ENCODE measurements at regions not wholly inside any gene's neighbourhood (a gene's known extent, or its start where the extent isn't known, plus 50 kb on each side); places are given as distances from the start of the nearest gene placed in this dataset.

DNA sequence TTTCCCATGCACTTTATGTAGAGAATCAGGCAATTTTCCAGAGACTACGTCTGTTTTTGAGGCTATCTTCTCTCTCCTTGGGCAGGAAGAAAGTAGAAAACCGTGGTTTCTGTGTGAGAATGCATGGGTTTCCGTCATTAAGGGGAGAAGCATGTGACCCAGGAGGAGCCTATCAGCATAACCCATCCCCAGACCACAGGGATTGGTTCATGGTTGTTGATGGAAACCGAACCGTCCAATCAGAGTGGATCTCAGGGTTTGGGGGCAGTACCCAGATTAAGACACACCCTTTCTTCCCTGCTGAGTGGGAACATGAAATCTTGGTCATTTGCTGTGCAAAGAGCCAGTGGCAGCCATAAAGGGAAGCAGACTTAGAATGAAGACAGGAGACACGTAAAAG, 517.8 kb downstream of the MN1 start:
- no peaks in the 10 kb centered on the region for H3K27me3 ChIP-seq
- no peaks in the 10 kb centered on the region for H3K36me3 ChIP-seq
- no peaks in the 10 kb centered on the region for H3K9me3 ChIP-seq
- no peak for DNase-seq (ENCODE audit: extremely low spot score in 2 of 2)
- H3K4me1 ChIP-seq, result no peaks in the 10 kb centered on the region
- no peak for TF ChIP-seq POLR2A (IDR thresholded peaks at IDR 0.05)
- TF ChIP-seq, protein P1, sequence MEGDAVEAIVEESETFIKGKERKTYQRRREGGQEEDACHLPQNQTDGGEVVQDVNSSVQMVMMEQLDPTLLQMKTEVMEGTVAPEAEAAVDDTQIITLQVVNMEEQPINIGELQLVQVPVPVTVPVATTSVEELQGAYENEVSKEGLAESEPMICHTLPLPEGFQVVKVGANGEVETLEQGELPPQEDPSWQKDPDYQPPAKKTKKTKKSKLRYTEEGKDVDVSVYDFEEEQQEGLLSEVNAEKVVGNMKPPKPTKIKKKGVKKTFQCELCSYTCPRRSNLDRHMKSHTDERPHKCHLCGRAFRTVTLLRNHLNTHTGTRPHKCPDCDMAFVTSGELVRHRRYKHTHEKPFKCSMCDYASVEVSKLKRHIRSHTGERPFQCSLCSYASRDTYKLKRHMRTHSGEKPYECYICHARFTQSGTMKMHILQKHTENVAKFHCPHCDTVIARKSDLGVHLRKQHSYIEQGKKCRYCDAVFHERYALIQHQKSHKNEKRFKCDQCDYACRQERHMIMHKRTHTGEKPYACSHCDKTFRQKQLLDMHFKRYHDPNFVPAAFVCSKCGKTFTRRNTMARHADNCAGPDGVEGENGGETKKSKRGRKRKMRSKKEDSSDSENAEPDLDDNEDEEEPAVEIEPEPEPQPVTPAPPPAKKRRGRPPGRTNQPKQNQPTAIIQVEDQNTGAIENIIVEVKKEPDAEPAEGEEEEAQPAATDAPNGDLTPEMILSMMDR (IDR thresholded peaks at IDR 0.05), result no peak
- TF ChIP-seq POLR2AphosphoS5 (IDR thresholded peaks at IDR 0.05; ENCODE audit: insufficient read depth in 1 of 2, low read depth in 1 of 2), result no peak
- H3K4me3 ChIP-seq, result no peak overlapping the region
- intact Hi-C loops (cut with DNase I), result no loop called here
- H3K27ac ChIP-seq, result no peak overlapping the region

GRCh38 chr22:27284324-27284723, 517.2 kb downstream of the MN1 start:
- no peaks in the 10 kb centered on the region for H3K27me3 ChIP-seq
- no peaks in the 10 kb centered on the region for H3K4me1 ChIP-seq
- H3K36me3 ChIP-seq, result no peaks in the 10 kb centered on the region
- DNase-seq (ENCODE audit: extremely low spot score in 2 of 2), result no peak
- H3K9me3 ChIP-seq, result no peaks in the 10 kb centered on the region
- no peak overlapping the region for H3K27ac ChIP-seq
- intact Hi-C loops (cut with DNase I), result no loop called here
- H3K4me3 ChIP-seq, result no peak overlapping the region
- TF ChIP-seq POLR2A (IDR thresholded peaks at IDR 0.05) (no peak), POLR2AphosphoS5 (IDR thresholded peaks at IDR 0.05; ENCODE audit: insufficient read depth in 1 of 2, low read depth in 1 of 2) (no peak)
- TF ChIP-seq, protein P1 (IDR thresholded peaks at IDR 0.05), result no peak

- H3K36me3 ChIP-seq, result no peaks in the 10 kb centered on the region
- no peak overlapping the region for H3K27ac ChIP-seq
- no peak for DNase-seq (ENCODE audit: extremely low spot score in 2 of 2)
Observed at GRCh38 chr22:27286711-27287110, 514.8 kb downstream of the MN1 start.

GRCh38 chr22:27292542-27293299, 508.8 kb downstream of the MN1 start:
- TF ChIP-seq POLR2A (IDR thresholded peaks at IDR 0.05) (no peak), POLR2AphosphoS5 (IDR thresholded peaks at IDR 0.05; ENCODE audit: insufficient read depth in 1 of 2, low read depth in 1 of 2) (no peak)
- TF ChIP-seq, protein P1 (IDR thresholded peaks at IDR 0.05), result no peak
- no peak for DNase-seq (ENCODE audit: extremely low spot score in 2 of 2)
- H3K36me3 ChIP-seq, result no peaks in the 10 kb centered on the region
- intact Hi-C loops (cut with DNase I), result no loop called here
- no peaks in the 10 kb centered on the region for H3K27me3 ChIP-seq
- no peak overlapping the region for H3K27ac ChIP-seq
- no peak overlapping the region for H3K4me3 ChIP-seq
- no peaks in the 10 kb centered on the region for H3K9me3 ChIP-seq
- no peaks in the 10 kb centered on the region for H3K4me1 ChIP-seq

More at GRCh38 chr22:27286711-27287110, 514.8 kb downstream of the MN1 start:
- TF ChIP-seq, protein P1 (IDR thresholded peaks at IDR 0.05), result no peak
- no peaks in the 10 kb centered on the region for H3K27me3 ChIP-seq
- no peak overlapping the region for H3K4me3 ChIP-seq
- intact Hi-C loops (cut with DNase I), result no loop called here
- H3K4me1 ChIP-seq, result no peaks in the 10 kb centered on the region
- no peaks in the 10 kb centered on the region for H3K9me3 ChIP-seq

DNA sequence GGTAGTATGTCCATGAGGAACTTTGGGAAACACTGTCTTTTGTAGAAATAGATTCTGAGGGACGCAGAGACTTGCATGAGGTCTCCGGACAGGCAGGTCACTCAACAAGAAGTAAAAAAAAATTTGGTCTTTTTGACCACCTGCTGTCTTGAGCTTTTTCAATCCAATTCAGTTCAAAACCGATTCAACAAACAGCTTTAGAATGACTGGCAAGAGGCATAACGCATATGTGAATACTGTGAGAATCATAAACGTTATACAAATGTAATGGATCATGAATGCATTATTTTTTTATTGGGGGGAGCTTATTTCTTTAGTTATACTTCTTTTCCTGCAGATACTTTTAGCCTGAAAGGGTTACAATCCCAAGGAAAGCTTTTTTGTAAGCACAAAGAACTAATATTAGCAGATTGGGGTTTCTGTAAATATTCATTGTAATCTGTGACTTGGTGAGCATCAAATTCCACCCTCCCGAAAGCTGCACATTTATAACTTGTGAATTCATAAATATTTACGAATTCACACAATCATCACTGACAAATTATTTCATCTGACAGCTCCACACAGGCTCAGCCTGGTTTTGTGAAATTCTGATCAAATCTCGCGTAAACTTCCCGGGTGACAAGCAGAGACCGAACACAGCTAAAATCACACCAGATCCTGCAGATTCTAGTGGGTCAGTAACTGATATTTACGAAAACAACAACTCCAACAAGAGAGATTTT, 507.7 kb downstream of the MN1 start:
- H3K36me3 ChIP-seq, result no peaks in the 10 kb centered on the region
- H3K4me3 ChIP-seq, result no peak overlapping the region
- no peak overlapping the region for H3K27ac ChIP-seq
- no peaks in the 10 kb centered on the region for H3K9me3 ChIP-seq
- TF ChIP-seq, protein P1 (IDR thresholded peaks at IDR 0.05), result no peak
- TF ChIP-seq POLR2AphosphoS5 (IDR thresholded peaks at IDR 0.05; ENCODE audit: insufficient read depth in 1 of 2, low read depth in 1 of 2), result no peak
- no peak for TF ChIP-seq POLR2A (IDR thresholded peaks at IDR 0.05)
- no peaks in the 10 kb centered on the region for H3K27me3 ChIP-seq
- no peak for DNase-seq (ENCODE audit: extremely low spot score in 2 of 2)
- intact Hi-C loops (cut with DNase I), result no loop called here
- H3K4me1 ChIP-seq, result no peaks in the 10 kb centered on the region

Data from vagina (tissue), 2 donors.